Duodenal mucosa (tissue), 2 donors: ENCODE measurements at regions not wholly inside any gene's neighbourhood (a gene's known extent, or its start where the extent isn't known, plus 50 kb on each side); places are given as distances from the start of the nearest gene placed in this dataset.

Source experiments
- H3K27ac ChIP-seq: one replicate; pipeline ENCODE4 v1.7.0; 2013; ENCODE audit warnings: low read depth, low read length
- H3K27me3 ChIP-seq, 2 donors: one replicate each; pipeline ENCODE4 v1.7.0; 2013; ENCODE audit warnings: low read length in 2 of 2, control low read depth in 1 of 2; ENCODE audit not compliant: insufficient read depth in 2 of 2, control insufficient read depth in 1 of 2
- H3K36me3 ChIP-seq, 2 donors: one replicate each; pipeline ENCODE4 v1.7.0; 2013; ENCODE audit warnings: low read length in 2 of 2, control low read depth in 1 of 2; ENCODE audit not compliant: insufficient read depth in 2 of 2, control insufficient read depth in 1 of 2
- H3K4me1 ChIP-seq, 2 donors: one replicate each; pipeline ENCODE4 v1.7.0; 2013; ENCODE audit warnings: low read length in 2 of 2, control low read depth in 1 of 2; ENCODE audit not compliant: insufficient read depth in 2 of 2, control insufficient read depth in 1 of 2
- H3K4me3 ChIP-seq, 2 donors: one replicate each; pipeline ENCODE4 v1.7.0; 2013; ENCODE audit warnings: low read length in 2 of 2, low read depth in 1 of 2
- H3K9ac ChIP-seq, 2 donors: one replicate each; pipeline ENCODE4 v1.7.0; 2013; ENCODE audit warnings: low read length in 2 of 2, low read depth in 1 of 2
- H3K9me3 ChIP-seq, 2 donors: one replicate each; pipeline ENCODE4 v1.7.0; 2013; ENCODE audit warnings: low read length in 2 of 2, control low read depth in 1 of 2; ENCODE audit not compliant: control insufficient read depth in 1 of 2

GRCh38 chr2:12663306-12664037, 53.3 kb upstream of the TRIB2 start:
- Histone ChIP-seq H3K4me1 (no peaks in the 10 kb centered on the region), H3K36me3 (no peaks in the 10 kb centered on the region)

GRCh38 chr2:12665334-12665733, 51.4 kb upstream of the TRIB2 start:
- Histone ChIP-seq H3K9ac (no peak overlapping the region), H3K4me1 (no peaks in the 10 kb centered on the region), H3K27me3 (no peaks in the 10 kb centered on the region), H3K36me3 (no peaks in the 10 kb centered on the region), H3K4me3 (no peak overlapping the region), H3K9me3 (peaks cover 5 to 15% of the 10 kb centered on the region in 2 donors), H3K27ac (no peak overlapping the region)

More at GRCh38 chr2:12663306-12664037, 53.3 kb upstream of the TRIB2 start:
- H3K27me3 ChIP-seq: no peaks in the 10 kb centered on the region
- no peak overlapping the region for H3K4me3 ChIP-seq
- H3K9ac ChIP-seq: no peak overlapping the region
- H3K27ac ChIP-seq: no peak overlapping the region
- H3K9me3 ChIP-seq: peaks cover 5 to 15% of the 10 kb centered on the region in 2 donors

GRCh38 chr2:12666445-12666844, 50.3 kb upstream of the TRIB2 start:
- no peak overlapping the region for H3K4me3 ChIP-seq
- peaks cover 5 to 15% of the 10 kb centered on the region in 2 donors for H3K9me3 ChIP-seq
- peaks cover 0 to 2% of the 10 kb centered on the region in 2 donors for H3K4me1 ChIP-seq
- H3K27me3 ChIP-seq: no peaks in the 10 kb centered on the region
- H3K36me3 ChIP-seq: no peaks in the 10 kb centered on the region
- no peak overlapping the region for H3K27ac ChIP-seq
- no peak overlapping the region for H3K9ac ChIP-seq
